ENCODE measurements at regions not wholly inside any gene's neighbourhood (a gene's known extent, or its start where the extent isn't known, plus 50 kb on each side); places are given as distances from the start of the nearest gene placed in this dataset.

- no peak overlapping the region for H3K27ac Mint-ChIP-seq
- H3K4me3 Mint-ChIP-seq (ENCODE audit: low read depth) = no peak overlapping the region
- H3K27me3 Mint-ChIP-seq (ENCODE audit: low read depth) = no peaks in the 10 kb centered on the region
- H3K36me3 Mint-ChIP-seq (ENCODE audit: low read depth) = no peaks in the 10 kb centered on the region
- no peaks in the 10 kb centered on the region for H3K4me1 Mint-ChIP-seq (ENCODE audit: low read depth)
- no peaks in the 10 kb centered on the region for H3K9me3 Mint-ChIP-seq
- no peak for DNase-seq (ENCODE audit: low spot score)
- intact Hi-C loops (cut with micrococcal nuclease) = no loop called here
These were observed 356.2 kb downstream of the GPD2 start for GRCh38 chr2:156792242-156792840.

GRCh38 chr2:156797832-156798231 is 361.7 kb downstream of the GPD2 start:
- no peak overlapping the region for H3K27ac Mint-ChIP-seq
- no peaks in the 10 kb centered on the region for H3K27me3 Mint-ChIP-seq (ENCODE audit: low read depth)
- intact Hi-C loops (cut with micrococcal nuclease) = no loop called here
- no peak overlapping the region for H3K4me3 Mint-ChIP-seq (ENCODE audit: low read depth)
- H3K9me3 Mint-ChIP-seq = no peaks in the 10 kb centered on the region
- no peaks in the 10 kb centered on the region for H3K36me3 Mint-ChIP-seq (ENCODE audit: low read depth)
- DNase-seq (ENCODE audit: low spot score) = no peak
- H3K4me1 Mint-ChIP-seq (ENCODE audit: low read depth) = no peaks in the 10 kb centered on the region

GRCh38 chr2:156800065-156800653 is 364.0 kb downstream of the GPD2 start:
- Mint-ChIP-seq H3K36me3 (ENCODE audit: low read depth) (no peaks in the 10 kb centered on the region), H3K4me3 (ENCODE audit: low read depth) (no peak overlapping the region), H3K9me3 (no peaks in the 10 kb centered on the region), H3K27me3 (ENCODE audit: low read depth) (no peaks in the 10 kb centered on the region), H3K27ac (no peak overlapping the region), H3K4me1 (ENCODE audit: low read depth) (no peaks in the 10 kb centered on the region)
- DNase-seq (ENCODE audit: low spot score) = no peak
- intact Hi-C loops (cut with micrococcal nuclease) = no loop called here

GRCh38 chr2:156800781-156801361 is 364.7 kb downstream of the GPD2 start:
- no peak overlapping the region for H3K27ac Mint-ChIP-seq
- H3K27me3 Mint-ChIP-seq (ENCODE audit: low read depth) = no peaks in the 10 kb centered on the region
- no peak for DNase-seq (ENCODE audit: low spot score)
- intact Hi-C loops (cut with micrococcal nuclease) = no loop called here
- no peaks in the 10 kb centered on the region for H3K36me3 Mint-ChIP-seq (ENCODE audit: low read depth)
- H3K4me3 Mint-ChIP-seq (ENCODE audit: low read depth) = no peak overlapping the region
- no peaks in the 10 kb centered on the region for H3K9me3 Mint-ChIP-seq
- H3K4me1 Mint-ChIP-seq (ENCODE audit: low read depth) = no peaks in the 10 kb centered on the region

GRCh38 chr2:156803243-156803642 is 367.1 kb downstream of the GPD2 start:
- Mint-ChIP-seq H3K4me1 (ENCODE audit: low read depth) (no peaks in the 10 kb centered on the region), H3K4me3 (ENCODE audit: low read depth) (no peak overlapping the region)
- intact Hi-C loops (cut with micrococcal nuclease) = no loop called here

GRCh38 chr2:156803967-156804366 is 367.8 kb downstream of the GPD2 start:
- H3K4me1 Mint-ChIP-seq (ENCODE audit: low read depth) = no peaks in the 10 kb centered on the region
- H3K27me3 Mint-ChIP-seq (ENCODE audit: low read depth) = no peaks in the 10 kb centered on the region
- no peak for DNase-seq (ENCODE audit: low spot score)
- no peak overlapping the region for H3K4me3 Mint-ChIP-seq (ENCODE audit: low read depth)
- H3K27ac Mint-ChIP-seq = no peak overlapping the region
- H3K9me3 Mint-ChIP-seq = no peaks in the 10 kb centered on the region
- intact Hi-C loops (cut with micrococcal nuclease) = no loop called here
- no peaks in the 10 kb centered on the region for H3K36me3 Mint-ChIP-seq (ENCODE audit: low read depth)

More at GRCh38 chr2:156803243-156803642, 367.1 kb downstream of the GPD2 start:
- H3K27me3 Mint-ChIP-seq (ENCODE audit: low read depth) = no peaks in the 10 kb centered on the region
- H3K27ac Mint-ChIP-seq = no peak overlapping the region
- no peaks in the 10 kb centered on the region for H3K9me3 Mint-ChIP-seq
- no peaks in the 10 kb centered on the region for H3K36me3 Mint-ChIP-seq (ENCODE audit: low read depth)
- no peak for DNase-seq (ENCODE audit: low spot score)

GRCh38 chr2:156810094-156810493 is 373.9 kb downstream of the GPD2 start:
- no peak for DNase-seq (ENCODE audit: low spot score)
- Mint-ChIP-seq H3K27me3 (ENCODE audit: low read depth) (peaks cover 2% of the 10 kb centered on the region), H3K27ac (no peak overlapping the region), H3K4me1 (ENCODE audit: low read depth) (peaks cover 2% of the 10 kb centered on the region), H3K9me3 (no peaks in the 10 kb centered on the region), H3K36me3 (ENCODE audit: low read depth) (no peaks in the 10 kb centered on the region), H3K4me3 (ENCODE audit: low read depth) (no peak overlapping the region)
- intact Hi-C loops (cut with micrococcal nuclease) = no loop called here

GRCh38 chr2:156812496-156812895 is 376.3 kb downstream of the GPD2 start:
- H3K27ac Mint-ChIP-seq = no peak overlapping the region
- no peak overlapping the region for H3K4me3 Mint-ChIP-seq (ENCODE audit: low read depth)
- no peaks in the 10 kb centered on the region for H3K9me3 Mint-ChIP-seq
- intact Hi-C loops (cut with micrococcal nuclease) = no loop called here
- no peak for DNase-seq (ENCODE audit: low spot score)
- H3K27me3 Mint-ChIP-seq (ENCODE audit: low read depth) = peaks cover 2% of the 10 kb centered on the region
- H3K4me1 Mint-ChIP-seq (ENCODE audit: low read depth) = peaks cover 2% of the 10 kb centered on the region
- no peaks in the 10 kb centered on the region for H3K36me3 Mint-ChIP-seq (ENCODE audit: low read depth)

GRCh38 chr2:156817430-156817829 is 381.3 kb downstream of the GPD2 start:
- intact Hi-C loops (cut with micrococcal nuclease) = no loop called here
- Mint-ChIP-seq H3K27me3 (ENCODE audit: low read depth) (peaks cover 2% of the 10 kb centered on the region), H3K27ac (no peak overlapping the region), H3K9me3 (no peaks in the 10 kb centered on the region), H3K36me3 (ENCODE audit: low read depth) (no peaks in the 10 kb centered on the region), H3K4me3 (ENCODE audit: low read depth) (no peak overlapping the region), H3K4me1 (ENCODE audit: low read depth) (peaks cover 9% of the 10 kb centered on the region)
- DNase-seq (ENCODE audit: low spot score) = no peak

- Mint-ChIP-seq H3K4me1 (ENCODE audit: low read depth) (peaks cover 9% of the 10 kb centered on the region), H3K36me3 (ENCODE audit: low read depth) (no peaks in the 10 kb centered on the region), H3K27me3 (ENCODE audit: low read depth) (peaks cover 2% of the 10 kb centered on the region), H3K27ac (no peak overlapping the region), H3K4me3 (ENCODE audit: low read depth) (no peak overlapping the region), H3K9me3 (no peaks in the 10 kb centered on the region)
- intact Hi-C loops (cut with micrococcal nuclease) = no loop called here
- no peak for DNase-seq (ENCODE audit: low spot score)
These were observed 382.0 kb downstream of the GPD2 start for GRCh38 chr2:156818221-156818620.

- Mint-ChIP-seq H3K36me3 (ENCODE audit: low read depth) (no peaks in the 10 kb centered on the region), H3K9me3 (no peaks in the 10 kb centered on the region), H3K27me3 (ENCODE audit: low read depth) (no peaks in the 10 kb centered on the region), H3K4me1 (ENCODE audit: low read depth) (peaks cover 9% of the 10 kb centered on the region), H3K27ac (no peak overlapping the region), H3K4me3 (ENCODE audit: low read depth) (no peak overlapping the region)
- intact Hi-C loops (cut with micrococcal nuclease) = no loop called here
- no peak for DNase-seq (ENCODE audit: low spot score)
These were observed 382.8 kb downstream of the GPD2 start for GRCh38 chr2:156818944-156819343.

GRCh38 chr2:156826341-156826933 is 390.3 kb downstream of the GPD2 start:
- Mint-ChIP-seq H3K4me3 (ENCODE audit: low read depth) (no peak overlapping the region), H3K9me3 (peaks cover 9% of the 10 kb centered on the region), H3K27me3 (ENCODE audit: low read depth) (no peaks in the 10 kb centered on the region), H3K27ac (no peak overlapping the region), H3K36me3 (ENCODE audit: low read depth) (no peaks in the 10 kb centered on the region), H3K4me1 (ENCODE audit: low read depth) (no peaks in the 10 kb centered on the region)
- DNase-seq (ENCODE audit: low spot score) = no peak
- intact Hi-C loops (cut with micrococcal nuclease) = no loop called here

GRCh38 chr2:156834431-156834830 is 398.3 kb downstream of the GPD2 start:
- Mint-ChIP-seq H3K27me3 (ENCODE audit: low read depth) (no peaks in the 10 kb centered on the region), H3K9me3 (no peaks in the 10 kb centered on the region), H3K36me3 (ENCODE audit: low read depth) (no peaks in the 10 kb centered on the region), H3K4me1 (ENCODE audit: low read depth) (no peaks in the 10 kb centered on the region), H3K27ac (no peak overlapping the region), H3K4me3 (ENCODE audit: low read depth) (no peak overlapping the region)
- intact Hi-C loops (cut with micrococcal nuclease) = no loop called here
- no peak for DNase-seq (ENCODE audit: low spot score)
